Keratinocyte (primary cell): ENCODE measurements at regions not wholly inside any gene's neighbourhood (a gene's known extent, or its start where the extent isn't known, plus 50 kb on each side); places are given as distances from the start of the nearest gene placed in this dataset.

ENCODE experiments used
- DNase-seq: peaks from one replicate; pipeline ENCODE4 v3.0.0-alpha.2; 2011; ENCODE audit warnings: low read depth, missing footprints, low spot score
- FAIRE-seq: peaks from 2 replicates; lab custom pipeline; 2011; peaks lifted over from hg19 to GRCh38; lab: Jason Lieb, UNC
- H2AFZ ChIP-seq: 2 replicates; pipeline ENCODE4 v1.6.0; 2012; ENCODE audit warnings: low read length, control low read depth, inconsistent platforms; ENCODE audit not compliant: control insufficient read depth
- H3K27ac ChIP-seq: 2 replicates; pipeline ENCODE4 v1.5.1; 2011; ENCODE audit warnings: low read length; ENCODE audit not compliant: control insufficient read depth, insufficient read depth
- H3K27me3 ChIP-seq: 3 replicates; pipeline ENCODE4 v1.6.0; 2011; ENCODE audit warnings: low read length; ENCODE audit not compliant: control insufficient read depth, insufficient read depth; ENCODE audit errors: extremely low read depth
- H3K36me3 ChIP-seq, 2 experiments: 2 replicates in 1 of 2; 3 replicates in 1 of 2; pipeline ENCODE4 v1.5.1; 2011; ENCODE audit warnings: low read length in 2 of 2, mild to moderate bottlenecking in 1 of 2; ENCODE audit not compliant: control insufficient read depth in 2 of 2, insufficient read depth in 2 of 2; ENCODE audit errors: extremely low read depth in 1 of 2
- H3K4me1 ChIP-seq: 3 replicates; pipeline ENCODE4 v1.5.1; 2011; ENCODE audit warnings: low read length; ENCODE audit not compliant: control insufficient read depth, insufficient read depth; ENCODE audit errors: extremely low read depth
- H3K4me2 ChIP-seq: 3 replicates; pipeline ENCODE4 v1.6.0; 2011; ENCODE audit warnings: low read depth, low read length; ENCODE audit not compliant: control insufficient read depth, insufficient read depth; ENCODE audit errors: extremely low read depth
- H3K4me3 ChIP-seq, 3 experiments: fragments of 200-600 bp in 1 of 3; sonication (generic) in 1 of 3; 2 replicates in 2 of 3; 3 replicates in 1 of 3; pipeline ENCODE4 v1.5.1; 2011 to 2016; ENCODE audit warnings: low read length in 3 of 3, mild to moderate bottlenecking in 3 of 3, control low read depth in 2 of 3, inconsistent platforms in 1 of 3, low read depth in 1 of 3, mixed read lengths in 1 of 3, mixed run types in 1 of 3, moderate library complexity in 1 of 3; ENCODE audit not compliant: control insufficient read depth in 2 of 3, insufficient read depth in 2 of 3; ENCODE audit errors: extremely low read depth in 1 of 3
- H3K79me2 ChIP-seq: 2 replicates; pipeline ENCODE4 v1.6.0; 2012; ENCODE audit warnings: low read length; ENCODE audit not compliant: control insufficient read depth, insufficient read depth
- H3K9ac ChIP-seq: 3 replicates; pipeline ENCODE4 v1.6.0; 2011; ENCODE audit warnings: low read length; ENCODE audit not compliant: control insufficient read depth, insufficient read depth; ENCODE audit errors: extremely low read depth
- H3K9me1 ChIP-seq: 3 replicates; pipeline ENCODE4 v1.6.0; 2011; ENCODE audit warnings: low read length; ENCODE audit not compliant: control insufficient read depth, insufficient read depth; ENCODE audit errors: extremely low read depth
- H3K9me3 ChIP-seq: 2 replicates; pipeline ENCODE4 v1.5.1; 2012; ENCODE audit warnings: low read depth, low read length; ENCODE audit not compliant: control insufficient read depth
- H4K20me1 ChIP-seq: 3 replicates; pipeline ENCODE4 v1.6.0; 2011; ENCODE audit warnings: low read length; ENCODE audit not compliant: control insufficient read depth, insufficient read depth; ENCODE audit errors: extremely low read depth
- EZH2 ChIP-seq: IDR thresholded peaks from one replicate; pipeline ENCODE4 v1.6.1; 2012; ENCODE audit warnings: inconsistent platforms, mild to moderate bottlenecking, low read length, moderate library complexity
- dilution Hi-C: fragments of 300-500 bp; cut with MboI; formaldehyde crosslinking; loops from one replicate; pipeline ENCODE4 v1.7.0; 2020; ENCODE audit warnings: low sequenced_read_pairs; ENCODE audit not compliant: extremely low pct_ligation_motif_present
- TF ChIP-seq, protein P1 (sequence below), 3 experiments: IDR thresholded peaks in 1 of 3; conservative IDR thresholded peaks in 1 of 3; optimal IDR thresholded peaks in 1 of 3; 2 replicates in 2 of 3; 3 replicates in 1 of 3; pipeline versions ENCODE3 to v1.5.1; 2011; ENCODE audit warnings: low read length in 3 of 3, mild to moderate bottlenecking in 3 of 3, moderate library complexity in 2 of 3, control low read depth in 1 of 3, inconsistent platforms in 1 of 3; ENCODE audit not compliant: insufficient read depth in 2 of 3; ENCODE audit errors: extremely low read depth in 1 of 3

DNA sequence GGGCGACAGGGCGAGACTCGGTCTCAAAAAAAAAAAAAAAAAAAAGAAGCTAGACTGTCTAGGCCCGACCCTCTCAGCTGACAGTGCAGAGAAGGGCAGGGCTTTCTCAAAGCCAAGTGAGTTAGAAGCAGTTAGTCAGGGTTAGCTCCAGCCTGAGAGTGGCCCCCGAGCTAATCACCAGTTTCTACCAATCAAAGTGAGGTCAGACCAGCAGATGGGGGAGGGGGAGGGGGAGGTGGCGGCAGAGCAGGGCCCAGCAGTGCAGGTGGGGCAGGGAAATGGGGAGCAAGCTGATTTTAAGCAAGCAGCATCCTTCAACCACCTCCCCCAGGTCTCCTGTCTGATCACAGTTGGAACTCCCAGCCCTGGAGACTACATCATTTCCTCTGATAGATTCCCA is 55.3 kb upstream of the PRR5 start:
- TF ChIP-seq, protein P1, sequence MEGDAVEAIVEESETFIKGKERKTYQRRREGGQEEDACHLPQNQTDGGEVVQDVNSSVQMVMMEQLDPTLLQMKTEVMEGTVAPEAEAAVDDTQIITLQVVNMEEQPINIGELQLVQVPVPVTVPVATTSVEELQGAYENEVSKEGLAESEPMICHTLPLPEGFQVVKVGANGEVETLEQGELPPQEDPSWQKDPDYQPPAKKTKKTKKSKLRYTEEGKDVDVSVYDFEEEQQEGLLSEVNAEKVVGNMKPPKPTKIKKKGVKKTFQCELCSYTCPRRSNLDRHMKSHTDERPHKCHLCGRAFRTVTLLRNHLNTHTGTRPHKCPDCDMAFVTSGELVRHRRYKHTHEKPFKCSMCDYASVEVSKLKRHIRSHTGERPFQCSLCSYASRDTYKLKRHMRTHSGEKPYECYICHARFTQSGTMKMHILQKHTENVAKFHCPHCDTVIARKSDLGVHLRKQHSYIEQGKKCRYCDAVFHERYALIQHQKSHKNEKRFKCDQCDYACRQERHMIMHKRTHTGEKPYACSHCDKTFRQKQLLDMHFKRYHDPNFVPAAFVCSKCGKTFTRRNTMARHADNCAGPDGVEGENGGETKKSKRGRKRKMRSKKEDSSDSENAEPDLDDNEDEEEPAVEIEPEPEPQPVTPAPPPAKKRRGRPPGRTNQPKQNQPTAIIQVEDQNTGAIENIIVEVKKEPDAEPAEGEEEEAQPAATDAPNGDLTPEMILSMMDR (optimal IDR thresholded peaks at IDR 0.05 in 1 of 3, IDR thresholded peaks at IDR 0.05 in 1 of 3, conservative IDR thresholded peaks at IDR 0.05 in 1 of 3; ENCODE audit: extremely low read depth in 1 of 3, insufficient read depth in 2 of 3, low read length in 3 of 3): no peak
- TF ChIP-seq EZH2: no peak
- no peak overlapping the region for H3K4me2 ChIP-seq
- no peaks in the 10 kb centered on the region for H3K36me3 ChIP-seq
- peaks cover 3% of the 10 kb centered on the region for H3K27me3 ChIP-seq
- H3K27ac ChIP-seq: no peak overlapping the region
- H3K79me2 ChIP-seq: no peaks in the 10 kb centered on the region
- no peaks in the 10 kb centered on the region for H4K20me1 ChIP-seq
- H3K4me1 ChIP-seq: no peaks in the 10 kb centered on the region
- H3K9me1 ChIP-seq: no peaks in the 10 kb centered on the region
- no peak for FAIRE-seq
- H3K4me3 ChIP-seq: no peak overlapping the region
- no peak overlapping the region for H3K9ac ChIP-seq
- no peaks in the 10 kb centered on the region for H3K9me3 ChIP-seq
- dilution Hi-C loops: no loop called here
- no peak for DNase-seq
- no peak overlapping the region for H2AFZ ChIP-seq

DNA sequence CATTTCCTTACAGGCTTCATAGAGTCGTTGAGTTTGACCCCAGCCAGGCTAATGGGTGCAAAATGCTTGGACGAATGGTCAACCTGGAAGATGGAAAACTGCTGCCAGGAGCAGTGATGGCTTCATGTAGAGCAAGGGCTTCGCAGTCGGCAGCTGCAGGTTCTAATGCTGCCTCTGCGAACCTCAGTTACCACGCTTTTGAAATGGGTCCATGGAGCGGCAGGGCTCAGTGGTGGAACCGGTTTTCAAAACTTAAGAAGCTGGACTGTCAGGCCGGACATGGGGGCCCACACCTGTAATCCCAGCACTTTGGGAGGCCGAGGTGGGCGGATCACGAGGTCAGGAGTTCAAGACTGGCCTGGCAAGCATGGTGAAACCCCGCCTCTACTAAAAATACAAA is 55.9 kb upstream of the PRR5 start:
- no peak for FAIRE-seq

More for the DNA sequence above, 55.9 kb upstream of the PRR5 start:
- H3K27ac ChIP-seq: no peak overlapping the region
- H3K9me1 ChIP-seq: no peaks in the 10 kb centered on the region
- DNase-seq: no peak
- no peaks in the 10 kb centered on the region for H3K4me1 ChIP-seq
- H4K20me1 ChIP-seq: no peaks in the 10 kb centered on the region
- no peak overlapping the region for H3K4me3 ChIP-seq
- dilution Hi-C loops: no loop called here
- no peak overlapping the region for H2AFZ ChIP-seq
- peaks cover 3% of the 10 kb centered on the region for H3K27me3 ChIP-seq
- H3K4me2 ChIP-seq: no peak overlapping the region
- no peaks in the 10 kb centered on the region for H3K36me3 ChIP-seq
- TF ChIP-seq, protein P1 (optimal IDR thresholded peaks at IDR 0.05 in 1 of 3, IDR thresholded peaks at IDR 0.05 in 1 of 3, conservative IDR thresholded peaks at IDR 0.05 in 1 of 3; ENCODE audit: extremely low read depth in 1 of 3, insufficient read depth in 2 of 3, low read length in 3 of 3): no peak
- no peak for TF ChIP-seq EZH2
- no peaks in the 10 kb centered on the region for H3K79me2 ChIP-seq
- H3K9ac ChIP-seq: no peak overlapping the region
- H3K9me3 ChIP-seq: no peaks in the 10 kb centered on the region
